ENCODE measurements at regions not wholly inside any gene's neighbourhood (a gene's known extent, or its start where the extent isn't known, plus 50 kb on each side); places are given as distances from the start of the nearest gene placed in this dataset.

DNA sequence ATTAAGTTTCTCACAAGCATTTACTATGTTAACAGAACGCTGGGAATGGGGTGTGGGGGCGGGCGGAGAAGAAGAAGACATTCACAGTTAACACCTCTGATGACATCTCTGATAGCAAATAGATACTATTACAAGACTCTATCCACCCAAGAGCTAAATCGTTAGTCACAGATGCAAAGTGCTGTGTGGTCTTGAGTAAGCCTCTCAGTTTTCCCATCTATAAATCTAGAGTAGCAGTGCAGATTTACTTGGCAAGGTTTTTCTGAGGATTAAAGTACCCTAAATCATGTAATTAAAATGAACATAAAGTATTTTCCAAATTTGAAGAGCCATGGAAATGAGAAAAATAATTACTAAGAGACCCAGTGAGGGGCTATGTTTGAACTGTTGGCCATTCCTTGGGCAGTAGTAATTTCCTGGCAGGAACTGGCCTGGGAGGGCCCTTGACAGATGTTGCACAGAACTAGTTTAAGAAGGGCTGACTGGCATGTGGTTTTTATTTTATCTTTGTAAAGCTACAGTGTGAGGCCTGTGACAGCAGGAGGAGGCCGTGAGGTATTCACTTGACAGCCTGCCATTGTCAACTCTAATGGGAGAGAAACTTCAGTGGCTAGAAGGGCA is 58.7 kb upstream of the APOBEC4 start:
- Histone ChIP-seq H3K79me1 (ENCODE audit: insufficient read depth, low read depth, low read length, poor library complexity, severe bottlenecking) (no peaks in the 10 kb centered on the region), H4K5ac (ENCODE audit: insufficient read length, low read depth, low read length) (no peak overlapping the region), H2AFZ (ENCODE audit: low read length) (no peak overlapping the region), H3T11ph (ENCODE audit: low read length) (no peak overlapping the region), H3K56ac (ENCODE audit: insufficient read length, low read depth, low read length) (no peak overlapping the region), H3K27me3 (ENCODE audit: insufficient read depth, low read length) (no peaks in the 10 kb centered on the region), H3K4ac (ENCODE audit: low read depth, low read length) (no peak overlapping the region), H3K4me1 (ENCODE audit: insufficient read depth, low read length) (no peaks in the 10 kb centered on the region), H2BK5ac (ENCODE audit: insufficient read length, low read length) (no peak overlapping the region), H4K8ac (replicated peaks; ENCODE audit: insufficient read length, low read depth, low read length) (no peak overlapping the region), H4K20me1 (ENCODE audit: control insufficient read depth, insufficient read depth, insufficient read length) (no peaks in the 10 kb centered on the region), H3K23me2 (ENCODE audit: insufficient read length, low read depth, low read length, poor library complexity, severe bottlenecking) (no peaks in the 10 kb centered on the region), H3K79me2 (ENCODE audit: insufficient read depth, low read length) (no peaks in the 10 kb centered on the region), H2BK12ac (ENCODE audit: insufficient read length, low read depth, low read length) (no peak overlapping the region), H3K27ac (ENCODE audit: insufficient read length, low read depth, low read length) (no peak overlapping the region), H3K4me2 (ENCODE audit: insufficient read depth, insufficient read length, low read length) (no peak overlapping the region), H2BK120ac (ENCODE audit: low read depth, low read length, poor library complexity, severe bottlenecking) (no peak overlapping the region), H3K18ac (ENCODE audit: insufficient read length, low read depth, low read length) (no peak overlapping the region), H3K9ac (ENCODE audit: extremely low read depth, insufficient read length, low read length) (no peak overlapping the region), H2AK5ac (ENCODE audit: insufficient read length, low read length) (no peak overlapping the region), H3K23ac (ENCODE audit: insufficient read length, low read depth, low read length) (no peak overlapping the region), H3K14ac (ENCODE audit: insufficient read depth, low read length) (no peak overlapping the region), H2BK15ac (ENCODE audit: low read depth, low read length) (no peak overlapping the region), H3K9me3 (ENCODE audit: control insufficient read depth, low read depth, low read length) (no peaks in the 10 kb centered on the region), H4K91ac (ENCODE audit: insufficient read length, low read depth, low read length) (no peak overlapping the region), H2BK20ac (ENCODE audit: low read depth, low read length, poor library complexity, severe bottlenecking) (no peak overlapping the region)
- Mint-ChIP-seq H3K36me3 (ENCODE audit: insufficient read depth in 1 of 3, low read depth in 3 of 3) (no peaks in the 10 kb centered on the region), H3K4me3 (no peak overlapping the region), H3K27me3 (ENCODE audit: low read depth) (no peaks in the 10 kb centered on the region), H3K27ac (no peak overlapping the region; a peak in 1 of 7 replicates), H3K9me3 (no peaks in the 10 kb centered on the region), H3K4me1 (peaks cover 0 to 4% of the 10 kb centered on the region in 2 experiments; a peak in 1 of 4 replicates)
- no peak for TF ChIP-seq CTCF (conservative IDR thresholded peaks at IDR 0.05)
- WGBS (ENCODE audit: extremely low coverage, insufficient read length, low lambda C conversion rate): no CpG with 5 or more reads among the region's 5 CpGs
- no peak for DNase-seq
